AG10803 (cell line): ENCODE measurements at regions not wholly inside any gene's neighbourhood (a gene's known extent, or its start where the extent isn't known, plus 50 kb on each side); places are given as distances from the start of the nearest gene placed in this dataset.

Source experiments
- DNase-seq: peaks from one replicate; pipeline ENCODE4 v3.0.0; 2010; ENCODE audit warnings: low read depth
- H3K4me3 ChIP-seq: 2 replicates; pipeline ENCODE4 v1.5.1; 2011; ENCODE audit warnings: mild to moderate bottlenecking, low read length, control low read depth
- CTCF ChIP-seq: conservative IDR thresholded peaks from 2 replicates; pipeline ENCODE4 v1.5.1; 2011; ENCODE audit warnings: mild to moderate bottlenecking, low read length, control low read depth, inconsistent platforms

GRCh38 chr1:208851366-208851765 is 607.2 kb upstream of the PLXNA2 start:
- TF ChIP-seq CTCF: no peak
- peak; percentile 5 for DNase-seq
- H3K4me3 ChIP-seq: no peak overlapping the region

- H3K4me3 ChIP-seq: no peak overlapping the region
- TF ChIP-seq CTCF: no peak
- DNase-seq: no peak
Observed at GRCh38 chr1:208852911-208853310, 608.7 kb upstream of the PLXNA2 start.

GRCh38 chr1:208855403-208855802 is 611.2 kb upstream of the PLXNA2 start:
- TF ChIP-seq CTCF: no peak
- no peak for DNase-seq
- no peak overlapping the region for H3K4me3 ChIP-seq

- TF ChIP-seq CTCF: no peak
- no peak for DNase-seq
- H3K4me3 ChIP-seq: no peak overlapping the region
Observed at GRCh38 chr1:208857465-208857864, 613.3 kb upstream of the PLXNA2 start.

GRCh38 chr1:208858738-208859137 is 614.6 kb upstream of the PLXNA2 start:
- no peak for TF ChIP-seq CTCF
- no peak for DNase-seq
- H3K4me3 ChIP-seq: no peak overlapping the region

- TF ChIP-seq CTCF: no peak
- H3K4me3 ChIP-seq: no peak overlapping the region
- no peak for DNase-seq
Observed at GRCh38 chr1:208864366-208864965, 620.3 kb upstream of the PLXNA2 start.

GRCh38 chr1:208866386-208866955 is 622.3 kb upstream of the PLXNA2 start:
- no peak for TF ChIP-seq CTCF
- DNase-seq: no peak
- no peak overlapping the region for H3K4me3 ChIP-seq
